IPS-15b (cell line): ENCODE measurements at regions not wholly inside any gene's neighbourhood (a gene's known extent, or its start where the extent isn't known, plus 50 kb on each side); places are given as distances from the start of the nearest gene placed in this dataset.
"Not testable (repeated sequence)": the region's sequence is repeated elsewhere in the genome, so short reads cannot be mapped to it uniquely, and the experiment has no call there.

ENCODE experiments used
- H3K27me3 ChIP-seq: one replicate; pipeline ENCODE4 v1.6.1; 2013; ENCODE audit warnings: low read length; ENCODE audit not compliant: control insufficient read depth, insufficient read depth
- H3K36me3 ChIP-seq: one replicate; pipeline ENCODE4 v1.6.1; 2013; ENCODE audit warnings: low read length; ENCODE audit not compliant: control insufficient read depth, insufficient read depth
- H3K4me1 ChIP-seq: one replicate; pipeline ENCODE4 v1.6.1; 2013; ENCODE audit warnings: mild to moderate bottlenecking, low read length; ENCODE audit not compliant: control insufficient read depth, insufficient read depth
- H3K4me3 ChIP-seq: one replicate; pipeline ENCODE4 v1.5.1; 2013; ENCODE audit warnings: low read depth, low read length
- H3K9ac ChIP-seq: one replicate; pipeline ENCODE4 v1.6.1; 2013; ENCODE audit warnings: low read depth, mild to moderate bottlenecking, low read length
- H3K9me3 ChIP-seq: one replicate; pipeline ENCODE4 v1.6.1; 2013; ENCODE audit warnings: mild to moderate bottlenecking, low read length; ENCODE audit not compliant: control insufficient read depth, insufficient read depth

DNA sequence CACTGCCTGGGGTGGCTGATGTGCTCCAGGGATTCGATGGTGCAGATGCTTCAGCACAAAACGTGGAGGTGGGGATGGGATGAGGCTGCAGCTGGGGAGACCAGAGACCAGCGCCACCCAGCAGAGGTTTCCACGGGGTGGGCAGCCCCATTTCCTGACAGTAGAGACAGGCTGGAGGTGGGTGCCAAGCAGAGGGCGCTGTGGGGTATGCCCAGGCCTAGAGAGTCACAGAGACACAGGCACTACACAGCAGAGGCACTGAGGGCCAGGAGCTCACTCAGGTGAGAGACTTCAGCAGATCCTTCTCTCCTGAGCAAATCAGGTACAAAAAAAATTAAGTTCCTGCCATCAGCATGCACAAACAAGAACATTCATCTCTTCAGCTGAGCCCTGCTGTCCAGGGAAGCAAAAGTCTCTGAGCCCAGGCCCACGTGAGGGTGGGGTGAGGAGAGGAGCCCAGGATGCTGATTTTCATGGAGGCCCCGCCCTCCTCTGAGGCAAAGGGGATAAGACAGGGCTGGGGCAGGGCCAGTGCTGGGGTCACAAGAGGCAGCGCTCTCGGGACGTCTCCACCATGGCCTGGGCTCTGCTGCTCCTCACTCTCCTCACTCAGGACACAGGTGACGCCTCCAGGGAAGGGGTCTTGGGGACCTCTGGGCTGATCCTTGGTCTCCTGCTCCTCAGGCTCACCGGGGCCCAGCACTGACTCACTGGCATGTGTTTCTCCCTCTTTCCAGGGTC lies 53.1 kb downstream of the GGTLC2 start:
- Histone ChIP-seq H3K36me3 (no peaks in the 10 kb centered on the region), H3K27me3 (peaks cover 67% of the 10 kb centered on the region), H3K4me3 (no peak overlapping the region), H3K9ac (no peak overlapping the region), H3K4me1 (no peaks in the 10 kb centered on the region), H3K9me3 (no peaks in the 10 kb centered on the region)

DNA sequence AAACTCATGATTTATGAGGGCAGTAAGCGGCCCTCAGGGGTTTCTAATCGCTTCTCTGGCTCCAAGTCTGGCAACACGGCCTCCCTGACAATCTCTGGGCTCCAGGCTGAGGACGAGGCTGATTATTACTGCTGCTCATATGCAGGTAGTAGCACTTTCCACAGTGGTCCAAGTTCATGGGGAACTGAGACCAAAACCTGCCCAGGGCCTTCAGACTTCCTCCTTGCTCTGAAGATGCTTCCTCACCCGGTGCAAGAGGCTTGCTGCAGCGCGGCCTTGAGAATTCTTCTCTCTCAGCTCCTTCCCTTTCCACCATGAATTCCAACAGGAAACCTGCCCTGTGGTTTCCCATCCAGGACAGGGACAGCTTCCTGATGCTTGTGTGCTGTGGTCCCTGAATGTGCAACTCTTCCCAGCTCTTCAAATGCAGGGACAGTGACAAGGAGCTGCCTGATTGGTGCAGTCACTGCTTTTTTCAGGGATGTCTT lies 53.9 kb downstream of the GGTLC2 start:
- H3K9me3 ChIP-seq: no peaks in the 10 kb centered on the region
- no peaks in the 10 kb centered on the region for H3K4me1 ChIP-seq
- peaks cover 65% of the 10 kb centered on the region for H3K27me3 ChIP-seq
- H3K4me3 ChIP-seq: no peak overlapping the region
- H3K36me3 ChIP-seq: no peaks in the 10 kb centered on the region
- H3K9ac ChIP-seq: no peak overlapping the region

DNA sequence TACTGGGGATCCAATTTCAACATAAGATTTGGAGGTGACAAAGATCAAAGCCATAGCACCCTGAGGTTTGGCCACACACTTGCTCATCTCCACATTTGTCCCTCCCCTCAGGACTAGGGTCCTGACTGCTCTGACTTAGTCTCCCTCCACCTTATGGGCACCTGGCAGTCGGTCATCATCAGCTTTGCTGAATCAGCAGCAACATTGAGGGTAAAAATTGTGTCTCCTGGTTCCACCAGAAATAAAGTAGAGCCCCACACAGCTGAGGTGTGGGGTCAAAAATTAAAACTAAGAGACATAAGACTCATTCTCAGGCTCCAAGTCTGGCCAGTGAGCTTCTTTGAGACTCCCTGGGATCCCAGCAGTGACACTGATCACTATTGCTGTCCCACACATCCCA lies 56.2 kb downstream of the GGTLC2 start:
- Histone ChIP-seq H3K4me3 (no peak overlapping the region), H3K36me3 (no peaks in the 10 kb centered on the region), H3K4me1 (no peaks in the 10 kb centered on the region), H3K9me3 (no peaks in the 10 kb centered on the region), H3K9ac (no peak overlapping the region), H3K27me3 (peaks cover 68% of the 10 kb centered on the region)

DNA sequence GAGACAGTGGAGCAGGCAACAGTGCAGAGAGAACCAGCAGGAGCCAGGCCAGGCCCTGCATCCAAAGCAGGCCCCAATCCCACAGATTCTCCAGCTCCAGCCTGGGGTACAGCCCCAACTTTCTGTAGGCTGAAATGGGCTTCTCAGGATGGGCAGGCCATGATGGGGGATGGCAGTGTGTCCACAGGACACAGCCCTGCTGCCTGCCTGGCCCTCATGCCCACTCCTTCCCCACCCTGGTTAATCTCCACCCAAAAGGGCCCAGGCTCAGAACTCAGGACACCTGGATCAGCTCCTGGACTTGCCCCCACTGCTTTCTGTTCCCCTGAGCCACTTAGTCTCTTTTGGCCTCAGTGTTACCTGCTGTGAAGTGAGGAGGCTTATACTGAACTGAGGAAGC lies 57.1 kb downstream of the GGTLC2 start:
- H3K4me3 ChIP-seq, H3K9ac ChIP-seq, H3K4me1 ChIP-seq, H3K9me3 ChIP-seq, H3K36me3 ChIP-seq: not testable (repeated sequence)
- H3K27me3 ChIP-seq: peaks cover 71% of the 10 kb centered on the region

DNA sequence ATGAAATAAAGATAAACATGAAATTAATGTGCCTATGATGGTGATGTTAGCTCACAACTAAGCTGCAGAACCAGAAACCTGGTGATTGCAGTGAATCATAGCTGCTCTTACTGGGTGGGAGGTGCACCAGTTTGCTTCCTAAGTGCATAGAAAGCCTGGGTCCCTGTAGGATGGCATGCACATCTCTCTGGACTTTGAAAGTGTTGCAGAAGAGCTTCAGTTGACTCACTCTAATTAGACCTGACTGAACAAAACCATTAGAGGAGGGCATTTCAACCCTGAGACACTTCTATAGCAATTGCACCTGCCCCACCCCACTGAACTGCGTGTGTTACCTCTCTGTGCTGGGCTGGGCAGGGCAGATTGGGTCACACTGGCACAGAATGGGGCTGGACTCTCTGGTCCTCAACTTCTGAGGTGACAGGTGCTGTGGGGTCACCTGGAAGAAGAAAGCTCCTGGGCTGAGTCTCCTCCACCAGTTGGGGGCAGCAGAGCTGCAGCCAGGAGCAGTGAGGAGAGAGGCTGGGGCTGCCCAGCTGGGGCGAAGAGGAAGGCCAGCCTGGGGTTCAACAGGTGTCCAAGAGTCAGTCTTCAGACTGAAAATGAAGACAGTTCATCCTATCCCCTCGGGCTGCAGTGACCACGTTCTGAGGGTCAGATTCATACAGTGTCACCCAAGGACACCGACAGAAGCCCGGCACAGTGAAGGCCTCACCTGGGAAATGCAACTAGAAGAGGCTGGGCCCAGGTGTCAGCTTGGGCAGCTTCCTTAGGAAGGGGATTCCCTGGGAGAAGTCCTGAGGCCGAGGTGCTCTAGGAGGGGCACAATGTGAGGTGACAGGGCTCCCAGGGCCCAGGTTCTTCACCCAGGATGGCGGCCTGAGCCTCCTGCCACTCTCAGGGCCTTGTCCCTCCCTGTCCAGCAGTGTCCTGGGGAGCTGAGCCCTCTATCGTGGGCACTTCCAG lies 58.1 kb downstream of the GGTLC2 start:
- H3K36me3 ChIP-seq: no peaks in the 10 kb centered on the region
- no peak overlapping the region for H3K9ac ChIP-seq
- H3K4me3 ChIP-seq: no peak overlapping the region
- H3K4me1 ChIP-seq: no peaks in the 10 kb centered on the region
- no peaks in the 10 kb centered on the region for H3K9me3 ChIP-seq
- peaks cover 78% of the 10 kb centered on the region for H3K27me3 ChIP-seq

DNA sequence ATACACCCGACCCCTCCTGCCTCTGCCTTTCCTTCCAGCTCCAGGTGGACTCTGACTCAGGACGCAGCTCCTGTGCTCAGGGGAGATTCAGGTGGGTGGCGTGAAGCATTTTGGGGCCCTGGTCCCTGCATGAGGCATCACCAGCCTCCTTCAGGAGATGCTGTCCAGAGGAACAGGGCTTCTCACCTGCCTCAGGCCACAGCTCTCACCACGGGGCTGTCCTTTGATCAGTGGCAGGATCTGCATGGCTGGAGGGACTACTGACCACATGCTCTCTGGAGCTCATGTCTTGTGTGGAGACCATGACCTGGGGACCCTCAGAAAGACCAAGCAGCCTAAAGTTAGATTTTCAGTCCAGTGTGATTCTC lies 58.8 kb downstream of the GGTLC2 start:
- Histone ChIP-seq H3K36me3 (no peaks in the 10 kb centered on the region), H3K4me3 (no peak overlapping the region), H3K9me3 (no peaks in the 10 kb centered on the region), H3K9ac (no peak overlapping the region), H3K4me1 (no peaks in the 10 kb centered on the region), H3K27me3 (peaks cover 81% of the 10 kb centered on the region)

DNA sequence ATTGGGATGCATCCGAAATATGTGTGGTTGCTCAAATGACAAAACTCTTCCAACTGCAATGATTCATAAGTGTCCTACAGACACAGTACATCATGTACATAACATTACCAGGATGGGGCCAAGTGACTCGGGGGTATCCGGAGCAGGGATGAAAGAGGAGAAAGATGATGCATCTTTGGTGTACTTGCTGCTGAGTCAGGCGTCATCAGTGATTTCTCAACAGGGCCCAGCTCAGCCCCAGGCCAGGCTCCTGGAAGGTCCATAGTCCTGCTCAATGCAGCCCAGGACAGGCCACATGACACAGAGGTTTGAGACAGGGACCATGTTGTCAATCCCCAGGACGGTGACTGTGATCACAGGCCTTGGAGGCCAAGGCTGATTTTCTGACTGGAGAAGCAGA lies 59.3 kb downstream of the GGTLC2 start:
- no peaks in the 10 kb centered on the region for H3K9me3 ChIP-seq
- no peak overlapping the region for H3K4me3 ChIP-seq
- H3K4me1 ChIP-seq: no peaks in the 10 kb centered on the region
- peaks cover 80% of the 10 kb centered on the region for H3K27me3 ChIP-seq
- no peaks in the 10 kb centered on the region for H3K36me3 ChIP-seq
- H3K9ac ChIP-seq: no peak overlapping the region

DNA sequence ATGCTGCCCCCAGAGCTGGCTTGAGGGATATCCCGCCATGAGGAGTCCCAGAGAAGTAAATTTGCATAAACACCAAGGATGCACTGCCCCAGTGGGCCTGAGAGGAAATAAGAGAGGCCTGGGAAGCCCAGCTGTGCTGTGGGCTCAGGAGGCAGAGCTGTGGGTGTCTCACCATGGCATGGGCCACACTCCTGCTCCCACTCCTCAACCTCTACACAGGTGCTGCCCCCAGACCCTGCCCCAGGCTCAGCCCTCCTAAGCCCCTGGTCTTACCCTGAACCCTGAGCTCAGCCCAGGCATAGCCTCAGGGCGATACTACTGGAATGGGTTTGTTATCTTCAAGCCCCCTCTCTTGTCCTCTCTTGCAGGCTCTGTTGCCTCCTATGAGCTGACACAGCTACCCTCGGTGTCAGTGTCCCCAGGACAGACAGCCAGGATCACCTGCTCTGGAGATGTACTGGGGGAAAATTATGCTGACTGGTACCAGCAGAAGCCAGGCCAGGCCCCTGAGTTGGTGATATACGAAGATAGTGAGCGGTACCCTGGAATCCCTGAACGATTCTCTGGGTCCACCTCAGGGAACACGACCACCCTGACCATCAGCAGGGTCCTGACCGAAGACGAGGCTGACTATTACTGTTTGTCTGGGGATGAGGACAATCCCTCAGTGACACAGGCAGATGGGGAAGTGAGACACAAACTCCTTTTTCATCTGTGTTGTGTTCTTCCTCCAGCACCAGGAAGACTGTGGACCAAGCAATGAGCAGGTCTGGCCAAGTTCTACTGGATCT lies 59.9 kb downstream of the GGTLC2 start:
- Histone ChIP-seq H3K9me3 (no peaks in the 10 kb centered on the region), H3K36me3 (no peaks in the 10 kb centered on the region), H3K4me1 (no peaks in the 10 kb centered on the region), H3K27me3 (peaks cover 83% of the 10 kb centered on the region), H3K9ac (no peak overlapping the region), H3K4me3 (no peak overlapping the region)

DNA sequence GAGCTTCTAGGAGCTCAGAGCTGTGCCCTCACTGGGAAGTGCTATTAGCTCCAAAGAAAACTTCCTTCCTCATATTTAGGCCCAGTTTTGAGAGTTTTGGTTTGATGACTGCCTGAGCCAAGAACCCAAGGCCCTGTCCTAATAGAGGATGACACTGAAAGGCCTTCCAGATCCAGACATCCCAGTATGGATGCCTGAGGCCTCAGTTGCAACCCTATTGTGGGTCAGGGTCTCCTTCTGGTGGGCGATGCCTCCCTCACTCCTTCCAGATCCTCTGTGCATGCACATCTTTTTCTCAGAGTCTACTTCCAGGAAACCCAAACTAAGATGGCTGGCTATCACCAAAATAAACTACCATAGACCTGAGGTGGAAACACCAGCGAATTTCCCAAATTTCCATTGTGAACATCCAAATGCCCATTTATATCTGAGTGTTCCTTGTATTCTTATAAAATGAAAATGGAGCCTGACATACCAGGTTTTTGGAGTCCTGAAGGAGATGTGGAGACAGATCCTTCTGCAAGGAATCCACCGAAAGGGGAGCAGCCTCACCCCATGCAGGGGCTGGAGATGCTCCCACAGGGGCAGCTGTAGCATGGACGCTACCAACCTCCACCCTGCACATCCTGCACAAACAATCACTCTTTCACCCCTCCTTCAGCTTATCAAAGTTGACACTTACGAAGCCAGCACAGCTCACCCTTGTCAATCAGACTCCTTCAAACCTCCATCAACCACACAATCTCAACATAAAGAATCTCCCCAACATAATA lies 61.1 kb downstream of the GGTLC2 start:
- no peaks in the 10 kb centered on the region for H3K9me3 ChIP-seq
- H3K9ac ChIP-seq: no peak overlapping the region
- no peak overlapping the region for H3K4me3 ChIP-seq
- no peaks in the 10 kb centered on the region for H3K4me1 ChIP-seq
- no peaks in the 10 kb centered on the region for H3K36me3 ChIP-seq
- peaks cover 81% of the 10 kb centered on the region for H3K27me3 ChIP-seq

DNA sequence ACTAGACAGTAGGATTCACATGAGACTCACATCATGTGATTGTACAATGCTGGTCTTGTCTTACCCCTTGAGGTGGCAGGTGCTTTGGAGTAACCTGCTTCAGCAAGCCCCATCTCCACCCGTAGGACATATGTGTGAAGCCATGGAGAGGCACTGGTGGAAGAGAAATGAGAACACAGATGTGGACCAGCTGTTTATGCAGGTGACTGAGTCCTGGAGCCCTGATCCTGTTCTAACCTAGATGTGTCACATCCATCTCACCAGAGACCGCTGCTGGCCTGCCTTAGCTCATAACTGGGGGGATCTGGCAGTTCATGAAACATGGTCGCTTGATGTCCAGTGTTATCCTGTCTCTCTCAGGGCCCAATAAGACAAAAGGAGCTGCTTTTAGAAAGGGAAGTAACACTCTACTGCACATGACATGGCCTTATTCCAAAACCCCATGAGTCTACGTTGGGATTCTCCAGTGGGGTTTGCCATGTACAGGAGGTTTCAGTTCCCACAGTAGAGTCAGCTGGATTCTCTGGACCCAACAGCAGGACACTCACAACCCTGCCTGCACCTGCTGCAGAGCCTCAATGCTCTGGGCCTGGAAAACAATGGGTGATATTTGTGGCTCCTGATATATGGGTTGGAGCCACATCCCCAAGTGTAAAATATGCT lies 62.0 kb downstream of the GGTLC2 start:
- Histone ChIP-seq H3K9ac (no peak overlapping the region), H3K9me3 (no peaks in the 10 kb centered on the region), H3K36me3 (no peaks in the 10 kb centered on the region), H3K4me1 (no peaks in the 10 kb centered on the region), H3K27me3 (peaks cover 82% of the 10 kb centered on the region), H3K4me3 (no peak overlapping the region)
